ENCODE measurements at regions not wholly inside any gene's neighbourhood (a gene's known extent, or its start where the extent isn't known, plus 50 kb on each side); places are given as distances from the start of the nearest gene placed in this dataset.

DNA sequence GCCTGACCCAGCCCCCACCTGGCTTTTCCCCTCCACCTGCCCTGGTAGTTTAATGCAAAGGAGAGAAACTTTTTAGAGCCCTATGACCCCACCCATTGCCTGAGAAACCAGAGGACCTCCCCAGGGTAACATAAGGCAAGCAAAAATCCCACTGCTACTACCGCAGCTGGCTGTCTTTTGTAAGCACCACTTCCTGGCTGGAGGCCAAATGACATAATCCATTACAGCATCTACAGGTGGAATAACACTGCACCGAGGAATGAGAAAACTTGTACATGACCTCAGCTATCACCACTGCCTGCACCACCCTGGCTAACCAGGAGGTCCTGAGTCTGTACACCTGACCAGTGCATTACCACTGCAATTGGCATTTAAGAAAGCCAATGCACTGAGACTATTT, 149.6 kb upstream of the GALNT5 start:
- H3K4me2 ChIP-seq (ENCODE audit: low read length) = no peak overlapping the region
- DNase-seq (ENCODE audit: low read depth) (peak; percentile 62), FAIRE-seq (no peak)
- no peaks in the 10 kb centered on the region for H3K9me3 ChIP-seq (ENCODE audit: insufficient read depth, low read depth, low read length)
- H3K4me1 ChIP-seq (ENCODE audit: insufficient read depth, low read length) = no peaks in the 10 kb centered on the region
- no peak overlapping the region for H3K27ac ChIP-seq (ENCODE audit: low read depth, low read length)
- no peak overlapping the region for H3K9ac ChIP-seq (ENCODE audit: low read length)
- no peaks in the 10 kb centered on the region for H4K20me1 ChIP-seq (ENCODE audit: insufficient read depth, low read length)
- H3K9me3 Mint-ChIP-seq (ENCODE audit: unreplicated experiment) = peaks cover 4% of the 10 kb centered on the region
- H3K4me1 Mint-ChIP-seq (ENCODE audit: low read depth, unreplicated experiment) = peaks cover 15% of the 10 kb centered on the region
- TF ChIP-seq EZH2 (IDR thresholded peaks at IDR 0.05; ENCODE audit: insufficient read depth, low read length) = no peak
- TF ChIP-seq, protein P1, sequence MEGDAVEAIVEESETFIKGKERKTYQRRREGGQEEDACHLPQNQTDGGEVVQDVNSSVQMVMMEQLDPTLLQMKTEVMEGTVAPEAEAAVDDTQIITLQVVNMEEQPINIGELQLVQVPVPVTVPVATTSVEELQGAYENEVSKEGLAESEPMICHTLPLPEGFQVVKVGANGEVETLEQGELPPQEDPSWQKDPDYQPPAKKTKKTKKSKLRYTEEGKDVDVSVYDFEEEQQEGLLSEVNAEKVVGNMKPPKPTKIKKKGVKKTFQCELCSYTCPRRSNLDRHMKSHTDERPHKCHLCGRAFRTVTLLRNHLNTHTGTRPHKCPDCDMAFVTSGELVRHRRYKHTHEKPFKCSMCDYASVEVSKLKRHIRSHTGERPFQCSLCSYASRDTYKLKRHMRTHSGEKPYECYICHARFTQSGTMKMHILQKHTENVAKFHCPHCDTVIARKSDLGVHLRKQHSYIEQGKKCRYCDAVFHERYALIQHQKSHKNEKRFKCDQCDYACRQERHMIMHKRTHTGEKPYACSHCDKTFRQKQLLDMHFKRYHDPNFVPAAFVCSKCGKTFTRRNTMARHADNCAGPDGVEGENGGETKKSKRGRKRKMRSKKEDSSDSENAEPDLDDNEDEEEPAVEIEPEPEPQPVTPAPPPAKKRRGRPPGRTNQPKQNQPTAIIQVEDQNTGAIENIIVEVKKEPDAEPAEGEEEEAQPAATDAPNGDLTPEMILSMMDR (IDR thresholded peaks at IDR 0.05; ENCODE audit: insufficient read depth, low read depth, low read length) = no peak
- no peaks in the 10 kb centered on the region for H3K27me3 Mint-ChIP-seq (ENCODE audit: low read depth, unreplicated experiment)
- H3K27ac Mint-ChIP-seq (ENCODE audit: unreplicated experiment) = peak overlapping the region; percentile 3
- H3K36me3 Mint-ChIP-seq (ENCODE audit: low read depth, unreplicated experiment) = no peaks in the 10 kb centered on the region
- H3K79me2 ChIP-seq (ENCODE audit: insufficient read depth, low read length) = no peaks in the 10 kb centered on the region
- H2AFZ ChIP-seq (ENCODE audit: low read depth, low read length) = no peak overlapping the region
- H3K4me3 Mint-ChIP-seq (ENCODE audit: unreplicated experiment) = no peak overlapping the region
- no peak overlapping the region for H3K4me3 ChIP-seq (ENCODE audit: insufficient read depth, low read depth, low read length)
- H3K27me3 ChIP-seq (ENCODE audit: insufficient read depth, low read length) = no peaks in the 10 kb centered on the region
- no peaks in the 10 kb centered on the region for H3K36me3 ChIP-seq (ENCODE audit: insufficient read depth, low read length)

DNA sequence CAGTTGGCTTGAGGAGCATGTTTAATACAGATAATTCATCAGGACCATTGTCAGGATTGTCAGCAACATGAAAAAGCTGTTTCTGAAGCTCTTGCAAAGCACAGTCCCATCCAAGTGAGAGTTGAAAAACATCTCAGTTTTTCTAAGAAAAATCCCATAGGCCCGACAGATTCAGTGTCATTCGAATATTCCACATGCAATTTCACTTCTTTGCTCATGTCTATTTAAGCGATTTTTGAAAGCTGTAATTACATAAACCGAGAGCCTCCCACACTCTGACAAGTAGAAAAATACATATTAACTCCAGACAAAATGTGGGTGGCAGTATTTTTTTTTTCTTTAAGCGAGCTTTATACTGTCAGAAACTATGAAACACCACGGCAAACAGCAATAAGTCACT, 134.7 kb upstream of the GALNT5 start:
- DNase-seq (ENCODE audit: low read depth) (no peak), FAIRE-seq (no peak)
- Histone ChIP-seq H3K9me3 (ENCODE audit: insufficient read depth, low read depth, low read length) (no peaks in the 10 kb centered on the region), H3K9ac (ENCODE audit: low read length) (no peak overlapping the region), H3K27ac (ENCODE audit: low read depth, low read length) (no peak overlapping the region), H3K79me2 (ENCODE audit: insufficient read depth, low read length) (no peaks in the 10 kb centered on the region), H3K36me3 (ENCODE audit: insufficient read depth, low read length) (no peaks in the 10 kb centered on the region), H3K4me1 (ENCODE audit: insufficient read depth, low read length) (no peaks in the 10 kb centered on the region), H4K20me1 (ENCODE audit: insufficient read depth, low read length) (no peaks in the 10 kb centered on the region), H3K27me3 (ENCODE audit: insufficient read depth, low read length) (no peaks in the 10 kb centered on the region), H3K4me3 (ENCODE audit: insufficient read depth, low read depth, low read length) (no peak overlapping the region), H3K4me2 (ENCODE audit: low read length) (no peak overlapping the region), H2AFZ (ENCODE audit: low read depth, low read length) (no peak overlapping the region)
- TF ChIP-seq, protein P1 (IDR thresholded peaks at IDR 0.05; ENCODE audit: insufficient read depth, low read depth, low read length) = no peak
- TF ChIP-seq EZH2 (IDR thresholded peaks at IDR 0.05; ENCODE audit: insufficient read depth, low read length) = no peak
- Mint-ChIP-seq H3K9me3 (ENCODE audit: unreplicated experiment) (peaks cover 2% of the 10 kb centered on the region), H3K27me3 (ENCODE audit: low read depth, unreplicated experiment) (peaks cover 4% of the 10 kb centered on the region), H3K36me3 (ENCODE audit: low read depth, unreplicated experiment) (no peaks in the 10 kb centered on the region), H3K4me1 (ENCODE audit: low read depth, unreplicated experiment) (no peaks in the 10 kb centered on the region), H3K27ac (ENCODE audit: unreplicated experiment) (no peak overlapping the region), H3K4me3 (ENCODE audit: unreplicated experiment) (no peak overlapping the region)

DNA sequence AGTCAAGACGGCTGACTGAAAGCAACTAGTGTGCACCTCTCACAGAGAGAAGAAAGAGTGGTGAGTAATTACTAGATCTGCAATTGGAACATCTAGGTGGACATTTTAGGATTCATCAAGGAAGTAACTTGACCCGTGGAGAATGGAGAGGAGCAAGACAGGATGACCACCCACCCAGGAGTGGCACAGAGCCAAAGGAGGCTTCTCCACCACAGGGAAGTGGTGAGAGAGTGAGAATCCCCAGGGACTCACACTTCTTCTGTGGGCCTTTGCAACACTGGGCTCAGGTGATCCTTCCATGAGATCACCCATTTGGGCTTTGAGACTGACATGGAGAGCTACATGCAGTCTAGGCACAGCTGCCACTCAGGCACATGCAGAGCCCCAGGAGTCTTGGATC, 132.8 kb upstream of the GALNT5 start:
- H3K36me3 Mint-ChIP-seq (ENCODE audit: low read depth, unreplicated experiment) = no peaks in the 10 kb centered on the region
- no peaks in the 10 kb centered on the region for H3K4me1 ChIP-seq (ENCODE audit: insufficient read depth, low read length)

More for the DNA sequence above, 132.8 kb upstream of the GALNT5 start:
- no peak overlapping the region for H3K27ac Mint-ChIP-seq (ENCODE audit: unreplicated experiment)
- no peak overlapping the region for H3K4me3 Mint-ChIP-seq (ENCODE audit: unreplicated experiment)
- H2AFZ ChIP-seq (ENCODE audit: low read depth, low read length) = no peak overlapping the region
- DNase-seq (ENCODE audit: low read depth) (no peak), FAIRE-seq (no peak)
- no peaks in the 10 kb centered on the region for H3K27me3 ChIP-seq (ENCODE audit: insufficient read depth, low read length)
- H4K20me1 ChIP-seq (ENCODE audit: insufficient read depth, low read length) = no peaks in the 10 kb centered on the region
- H3K27ac ChIP-seq (ENCODE audit: low read depth, low read length) = no peak overlapping the region
- H3K9me3 ChIP-seq (ENCODE audit: insufficient read depth, low read depth, low read length) = no peaks in the 10 kb centered on the region
- H3K27me3 Mint-ChIP-seq (ENCODE audit: low read depth, unreplicated experiment) = peaks cover 4% of the 10 kb centered on the region
- H3K9ac ChIP-seq (ENCODE audit: low read length) = no peak overlapping the region
- H3K4me3 ChIP-seq (ENCODE audit: insufficient read depth, low read depth, low read length) = no peak overlapping the region
- H3K79me2 ChIP-seq (ENCODE audit: insufficient read depth, low read length) = no peaks in the 10 kb centered on the region
- TF ChIP-seq, protein P1 (IDR thresholded peaks at IDR 0.05; ENCODE audit: insufficient read depth, low read depth, low read length) = no peak
- TF ChIP-seq EZH2 (IDR thresholded peaks at IDR 0.05; ENCODE audit: insufficient read depth, low read length) = no peak
- H3K36me3 ChIP-seq (ENCODE audit: insufficient read depth, low read length) = no peaks in the 10 kb centered on the region
- peaks cover under 1% of the 10 kb centered on the region for H3K9me3 Mint-ChIP-seq (ENCODE audit: unreplicated experiment)
- no peaks in the 10 kb centered on the region for H3K4me1 Mint-ChIP-seq (ENCODE audit: low read depth, unreplicated experiment)
- no peak overlapping the region for H3K4me2 ChIP-seq (ENCODE audit: low read length)

Measured in astrocyte (in vitro differentiated cells and primary cell).